GM12878 (cell line): ENCODE measurements at regions not wholly inside any gene's neighbourhood (a gene's known extent, or its start where the extent isn't known, plus 50 kb on each side); places are given as distances from the start of the nearest gene placed in this dataset.

Source experiments
- ATAC-seq: fragments of 200-7000 bp; cut with Tn5 transposase; 3 replicates; pipeline ENCODE4 v1.9.1; 2020; ENCODE audit warnings: mild to moderate bottlenecking, moderate library complexity
- BruUV-seq: library from RNA; stranded (reverse); fragments of 400-500 nt; replicated peaks from 2 replicates; lab custom pipeline; 2021; lab: Mats Ljungman, UMichigan
- CTCF ChIA-PET: fragments of 300-600 bp; sonication (Branson Sonifier 250); formaldehyde crosslinking; extraction: SDS; loops from one replicate; lab custom pipeline; 2021; ENCODE audit warnings: inconsistent platforms; lab: Yijun Ruan, JAX
- POLR2A ChIA-PET: fragments of 350-600 bp; formaldehyde crosslinking; extraction: SDS; loops from one replicate; lab custom pipeline; 2021; ENCODE audit warnings: inconsistent platforms; lab: Charles Lee
- RAD21 ChIA-PET: fragments of 300-600 bp; sonication (Branson Sonifier 250); formaldehyde crosslinking; loops from one replicate; lab custom pipeline; 2023; ENCODE audit warnings: antibody characterized with exemption; ENCODE audit not compliant: unreplicated experiment; lab: Charles Lee
- SMC1A ChIA-PET: fragments of 300-600 bp; sonication (Branson Sonifier 250); formaldehyde crosslinking; loops from one replicate; lab custom pipeline; 2023; ENCODE audit not compliant: unreplicated experiment, uncharacterized antibody; lab: Charles Lee
- DNase-seq: peaks from one replicate; pipeline ENCODE4 v3.0.0-alpha.2; 2011; ENCODE audit warnings: low read depth, low spot score
- FAIRE-seq: peaks from 3 replicates; lab custom pipeline; 2011; peaks lifted over from hg19 to GRCh38; lab: Jason Lieb, UNC
- H2AFZ ChIP-seq: 2 replicates; pipeline ENCODE4 v1.6.0; 2011; ENCODE audit warnings: low read depth, low read length, control low read depth; ENCODE audit not compliant: control insufficient read depth
- H3K27ac ChIP-seq: 2 replicates; pipeline ENCODE4 v1.5.1; 2011; ENCODE audit warnings: control low read depth; ENCODE audit not compliant: control insufficient read depth, insufficient read depth
- H3K27me3 ChIP-seq, 2 experiments: replicated peaks in 1 of 2; 2 replicates each; pipeline versions ENCODE4 v1.6.0 to v1.6.1; 2011; ENCODE audit warnings: low read length in 1 of 2; ENCODE audit not compliant: control insufficient read depth in 2 of 2, insufficient read depth in 2 of 2
- H3K36me3 ChIP-seq, 2 experiments: 2 replicates each; pipeline ENCODE4 v1.5.1; 2011; ENCODE audit warnings: low read length in 1 of 2; ENCODE audit not compliant: control insufficient read depth in 2 of 2, insufficient read depth in 2 of 2
- H3K4me1 ChIP-seq: 2 replicates; pipeline ENCODE4 v1.6.1; 2011; ENCODE audit warnings: mild to moderate bottlenecking, low read length, moderate library complexity, mixed read lengths; ENCODE audit not compliant: control insufficient read depth, insufficient read depth
- H3K4me2 ChIP-seq: 2 replicates; pipeline ENCODE4 v1.6.0; 2011; ENCODE audit warnings: control low read depth; ENCODE audit not compliant: control insufficient read depth, insufficient read depth
- H3K4me3 ChIP-seq: fragments of 200-600 bp; sonication (generic); 2 replicates; pipeline ENCODE4 v1.5.1; 2016
- H3K79me2 ChIP-seq: 2 replicates; pipeline ENCODE4 v1.6.0; 2011; ENCODE audit warnings: low read length; ENCODE audit not compliant: control insufficient read depth, insufficient read depth
- H3K9ac ChIP-seq: 2 replicates; pipeline ENCODE4 v1.8.0; 2011; ENCODE audit warnings: low read length, control low read depth, mixed read lengths; ENCODE audit not compliant: control insufficient read depth, insufficient read depth
- H3K9me3 ChIP-seq: replicated peaks from 3 replicates; pipeline ENCODE4 v1.5.1; 2011; ENCODE audit warnings: mild to moderate bottlenecking, low read length; ENCODE audit not compliant: control insufficient read depth, insufficient read depth
- H4K20me1 ChIP-seq: 2 replicates; pipeline ENCODE4 v1.6.0; 2011; ENCODE audit not compliant: control insufficient read depth, insufficient read depth
- CBX3 ChIP-seq: fragments of 200-600 bp; sonication (generic); IDR thresholded peaks from 2 replicates; pipeline ENCODE4 v1.6.1; 2016; ENCODE audit warnings: low read depth, borderline replicate concordance
- CTCF ChIP-seq, 3 experiments: IDR thresholded peaks in 2 of 3; conservative IDR thresholded peaks in 1 of 3; 2 replicates each; pipeline ENCODE4 v1.5.1; 2011; ENCODE audit warnings: low read depth in 3 of 3, low read length in 3 of 3, mild to moderate bottlenecking in 3 of 3, control low read depth in 2 of 3, moderate library complexity in 2 of 3, inconsistent platforms in 1 of 3, mixed read lengths in 1 of 3; ENCODE audit not compliant: control insufficient read depth in 2 of 3, insufficient read depth in 1 of 3; ENCODE audit errors: extremely low read depth in 1 of 3
- DPF2 ChIP-seq: fragments of 450-650 bp; IDR thresholded peaks from 2 replicates; pipeline ENCODE4 v1.6.1; 2017; ENCODE audit warnings: mild to moderate bottlenecking
- ELK1 ChIP-seq: IDR thresholded peaks from 2 replicates; pipeline ENCODE4 v1.6.1; 2012; ENCODE audit warnings: low read depth, low read length, improper control_type of control experiment
- KLF5 ChIP-seq: fragments of 450-650 bp; IDR thresholded peaks from 2 replicates; pipeline ENCODE4 v1.6.1; 2014; ENCODE audit warnings: mild to moderate bottlenecking; ENCODE audit not compliant: partially characterized antibody
- LARP7 ChIP-seq: fragments of 450-650 bp; IDR thresholded peaks from 2 replicates; pipeline ENCODE4 v1.6.1; 2017; ENCODE audit warnings: mild to moderate bottlenecking
- MTA2 ChIP-seq: fragments of 450-650 bp; IDR thresholded peaks from 2 replicates; pipeline ENCODE4 v1.6.1; 2016; ENCODE audit warnings: low read depth, mild to moderate bottlenecking, moderate library complexity
- MYB ChIP-seq: fragments of 150-350 bp; IDR thresholded peaks from 2 replicates; pipeline ENCODE4 v1.6.1; 2014; ENCODE audit warnings: mild to moderate bottlenecking, low read depth, low read length, borderline replicate concordance
- PBX3 ChIP-seq: IDR thresholded peaks from 2 replicates; pipeline ENCODE4 v1.6.1; 2011; ENCODE audit warnings: mild to moderate bottlenecking, low read depth, low read length, moderate library complexity; ENCODE audit not compliant: insufficient replicate concordance
- POLR2AphosphoS5 ChIP-seq: IDR thresholded peaks from 2 replicates; pipeline ENCODE4 v1.6.1; 2011; ENCODE audit warnings: mild to moderate bottlenecking, low read length, inconsistent platforms
- RFX5 ChIP-seq: IDR thresholded peaks from 2 replicates; pipeline ENCODE4 v1.6.1; 2011; ENCODE audit warnings: low read depth, low read length, improper control_type of control experiment
- RUNX3 ChIP-seq: IDR thresholded peaks from 2 replicates; pipeline ENCODE4 v1.6.1; 2012; ENCODE audit warnings: low read length, inconsistent platforms
- SIN3A ChIP-seq: IDR thresholded peaks from 2 replicates; pipeline ENCODE4 v1.6.1; 2012; ENCODE audit warnings: low read depth, low read length, improper control_type of control experiment
- TBL1XR1 ChIP-seq: IDR thresholded peaks from 2 replicates; pipeline ENCODE4 v1.6.1; 2012; ENCODE audit warnings: low read depth, low read length, improper control_type of control experiment
- WGBS: methylation state at CpG from one replicate; pipeline ENCODE4 v1.1.6; 2016; ENCODE audit warnings: low lambda C conversion rate; ENCODE audit not compliant: insufficient replicate concordance, insufficient coverage; ENCODE audit errors: missing lambda C conversion rate; 5-methylcytosine and 5-hydroxymethylcytosine counted together
- in situ Hi-C: fragments of 300-500 bp; cut with MboI; formaldehyde crosslinking; loops from 9 replicates; pipeline ENCODE4 v1.14.3; 2018; ENCODE audit warnings: mixed read lengths
- intact Hi-C: fragments of 100-400 bp; cut with micrococcal nuclease; formaldehyde crosslinking; loops from one replicate; pipeline ENCODE4 v1.14.2; 2022; ENCODE audit not compliant: unreplicated experiment
- TF ChIP-seq, protein P1 (sequence below): fragments of 450-650 bp; IDR thresholded peaks from 2 replicates; pipeline ENCODE4 v1.6.1; 2017; ENCODE audit warnings: mild to moderate bottlenecking, low read depth, inconsistent platforms; ENCODE audit not compliant: poor library complexity, severe bottlenecking
- TF ChIP-seq, protein P2 (sequence below): fragments of 450-650 bp; IDR thresholded peaks from 2 replicates; pipeline ENCODE4 v1.6.1; 2018; ENCODE audit warnings: borderline replicate concordance, mild to moderate bottlenecking; ENCODE audit not compliant: partially characterized antibody

DNA sequence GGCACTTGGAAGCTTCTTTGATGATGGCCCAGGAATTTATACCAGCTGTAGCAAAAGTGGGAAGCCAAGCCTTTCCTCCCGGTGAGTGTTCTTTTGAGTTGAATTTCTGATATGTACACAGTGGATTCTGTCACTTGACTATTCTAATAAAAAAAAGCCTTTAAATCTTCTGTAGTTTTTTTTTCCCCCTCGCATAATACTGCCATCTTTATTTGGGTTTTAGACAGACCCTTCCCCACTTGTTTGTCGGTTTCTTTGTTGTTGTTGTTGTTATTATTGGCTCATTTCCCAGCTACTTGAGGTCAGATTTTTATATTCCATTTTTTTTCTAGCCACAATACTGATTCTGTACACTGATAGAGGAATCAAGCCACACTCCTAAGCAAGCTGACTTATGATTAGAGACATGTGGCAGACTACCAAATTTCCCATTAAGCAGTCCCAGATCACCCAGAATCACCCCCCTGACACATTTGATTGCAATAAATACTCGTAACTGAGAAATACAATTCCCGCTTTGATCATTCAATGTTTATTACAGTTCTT lies 122.4 kb upstream of the IL12A start:
- ChIA-PET CTCF (interaction anchor here (0.7 to 5.4 kb wide), 2 partner anchors 14 to 18 kb away, joined by 3 to 35 read pairs; no protein-coding TSS in a partner anchor), SMC1A (interaction anchor here (0.7 to 1.4 kb wide), 4 partner anchors 8 to 139 kb away, joined by 3 to 4 read pairs (median 3); no protein-coding TSS in a partner anchor), POLR2A (no interaction called here), RAD21 (no interaction called here)
- peaks cover 10% of the 10 kb centered on the region for H3K4me1 ChIP-seq
- H3K4me3 ChIP-seq = no peak overlapping the region
- intact Hi-C loops (no loop called here), in situ Hi-C loops (no loop called here)
- H3K27me3 ChIP-seq = no peaks in the 10 kb centered on the region
- 67% methylated on average over 5 of the region's 5 CpGs for WGBS
- H3K9ac ChIP-seq = no peak overlapping the region
- H3K4me2 ChIP-seq = no peak overlapping the region
- ATAC-seq (no peak), FAIRE-seq (no peak), DNase-seq (no peak)
- H3K27ac ChIP-seq = no peak overlapping the region
- no peaks in the 10 kb centered on the region for H4K20me1 ChIP-seq
- H2AFZ ChIP-seq = no peak overlapping the region
- H3K9me3 ChIP-seq = no peaks in the 10 kb centered on the region
- no TSS peak for BruUV-seq
- no peaks in the 10 kb centered on the region for H3K36me3 ChIP-seq
- no peaks in the 10 kb centered on the region for H3K79me2 ChIP-seq
- no peak for TF ChIP-seq DPF2
- no peak for TF ChIP-seq KLF5
- TF ChIP-seq RUNX3 = no peak
- no peak for TF ChIP-seq PBX3
- TF ChIP-seq, protein P1, sequence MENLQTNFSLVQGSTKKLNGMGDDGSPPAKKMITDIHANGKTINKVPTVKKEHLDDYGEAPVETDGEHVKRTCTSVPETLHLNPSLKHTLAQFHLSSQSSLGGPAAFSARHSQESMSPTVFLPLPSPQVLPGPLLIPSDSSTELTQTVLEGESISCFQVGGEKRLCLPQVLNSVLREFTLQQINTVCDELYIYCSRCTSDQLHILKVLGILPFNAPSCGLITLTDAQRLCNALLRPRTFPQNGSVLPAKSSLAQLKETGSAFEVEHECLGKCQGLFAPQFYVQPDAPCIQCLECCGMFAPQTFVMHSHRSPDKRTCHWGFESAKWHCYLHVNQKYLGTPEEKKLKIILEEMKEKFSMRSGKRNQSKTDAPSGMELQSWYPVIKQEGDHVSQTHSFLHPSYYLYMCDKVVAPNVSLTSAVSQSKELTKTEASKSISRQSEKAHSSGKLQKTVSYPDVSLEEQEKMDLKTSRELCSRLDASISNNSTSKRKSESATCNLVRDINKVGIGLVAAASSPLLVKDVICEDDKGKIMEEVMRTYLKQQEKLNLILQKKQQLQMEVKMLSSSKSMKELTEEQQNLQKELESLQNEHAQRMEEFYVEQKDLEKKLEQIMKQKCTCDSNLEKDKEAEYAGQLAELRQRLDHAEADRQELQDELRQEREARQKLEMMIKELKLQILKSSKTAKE = no peak
- TF ChIP-seq CTCF (IDR thresholded peaks at IDR 0.05 in 2 of 3, conservative IDR thresholded peaks at IDR 0.05 in 1 of 3; ENCODE audit: control insufficient read depth in 2 of 3, extremely low read depth in 1 of 3, insufficient read depth in 1 of 3, low read depth in 3 of 3, low read length in 3 of 3) = no peak
- no peak for TF ChIP-seq LARP7
- TF ChIP-seq MYB = no peak
- no peak for TF ChIP-seq MTA2
- no peak for TF ChIP-seq SIN3A
- TF ChIP-seq ELK1 = no peak
- TF ChIP-seq TBL1XR1 = no peak
- TF ChIP-seq, protein P2, sequence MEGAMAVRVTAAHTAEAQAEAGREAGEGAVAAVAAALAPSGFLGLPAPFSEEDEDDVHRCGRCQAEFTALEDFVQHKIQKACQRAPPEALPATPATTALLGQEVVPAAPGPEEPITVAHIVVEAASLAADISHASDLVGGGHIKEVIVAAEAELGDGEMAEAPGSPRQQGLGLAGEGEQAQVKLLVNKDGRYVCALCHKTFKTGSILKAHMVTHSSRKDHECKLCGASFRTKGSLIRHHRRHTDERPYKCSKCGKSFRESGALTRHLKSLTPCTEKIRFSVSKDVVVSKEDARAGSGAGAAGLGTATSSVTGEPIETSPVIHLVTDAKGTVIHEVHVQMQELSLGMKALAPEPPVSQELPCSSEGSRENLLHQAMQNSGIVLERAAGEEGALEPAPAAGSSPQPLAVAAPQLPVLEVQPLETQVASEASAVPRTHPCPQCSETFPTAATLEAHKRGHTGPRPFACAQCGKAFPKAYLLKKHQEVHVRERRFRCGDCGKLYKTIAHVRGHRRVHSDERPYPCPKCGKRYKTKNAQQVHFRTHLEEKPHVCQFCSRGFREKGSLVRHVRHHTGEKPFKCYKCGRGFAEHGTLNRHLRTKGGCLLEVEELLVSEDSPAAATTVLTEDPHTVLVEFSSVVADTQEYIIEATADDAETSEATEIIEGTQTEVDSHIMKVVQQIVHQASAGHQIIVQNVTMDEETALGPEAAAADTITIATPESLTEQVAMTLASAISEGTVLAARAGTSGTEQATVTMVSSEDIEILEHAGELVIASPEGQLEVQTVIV = no peak
- no peak for TF ChIP-seq POLR2AphosphoS5
- TF ChIP-seq RFX5 = no peak
- TF ChIP-seq CBX3 = no peak
